ENCODE measurements at regions not wholly inside any gene's neighbourhood (a gene's known extent, or its start where the extent isn't known, plus 50 kb on each side); places are given as distances from the start of the nearest gene placed in this dataset.

DNA sequence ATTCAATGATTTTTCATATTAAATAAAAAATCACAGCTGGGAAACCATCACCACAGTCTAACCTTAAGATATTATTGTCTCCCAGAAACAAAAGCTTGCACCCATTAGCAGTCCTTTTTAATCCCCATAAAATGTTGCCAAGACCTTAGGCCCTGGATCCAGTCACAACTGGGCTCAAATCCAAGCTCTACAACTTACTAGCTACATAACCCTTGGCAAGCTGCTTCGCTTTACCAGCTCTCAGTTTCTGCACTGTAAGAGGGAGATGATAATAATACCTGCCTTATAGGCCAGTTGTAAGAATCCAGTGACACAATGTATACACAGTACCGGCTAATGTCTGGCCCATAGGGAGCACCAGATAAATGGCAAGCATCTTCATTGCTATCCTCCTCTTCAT lies 400.9 kb upstream of the FGF13 start:
- TF ChIP-seq CTCF (conservative IDR thresholded peaks at IDR 0.05), result no peak
- H3K27ac ChIP-seq, result peak overlapping the region; percentile 51

DNA sequence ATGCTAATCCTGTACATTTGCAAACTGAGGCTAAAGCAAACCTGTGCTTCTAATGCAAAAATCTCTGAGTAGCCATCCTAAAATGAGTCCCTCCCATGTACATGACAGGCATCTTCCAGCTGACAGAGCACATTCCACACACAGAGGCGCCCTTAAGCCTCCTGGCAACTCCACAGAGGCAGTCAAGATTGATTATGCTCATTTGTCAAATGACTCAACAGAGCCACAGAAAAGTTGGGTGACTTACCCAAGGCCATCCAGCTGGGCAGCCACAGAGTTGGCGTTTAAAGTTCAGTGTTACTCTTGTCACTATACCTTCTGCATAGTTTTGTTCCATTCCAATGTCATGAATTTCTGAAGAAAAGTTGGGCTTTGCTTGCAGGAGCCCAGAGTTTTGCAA lies 394.6 kb upstream of the FGF13 start:
- H3K27ac ChIP-seq, result no peak overlapping the region
- no peak for TF ChIP-seq CTCF (conservative IDR thresholded peaks at IDR 0.05)

DNA sequence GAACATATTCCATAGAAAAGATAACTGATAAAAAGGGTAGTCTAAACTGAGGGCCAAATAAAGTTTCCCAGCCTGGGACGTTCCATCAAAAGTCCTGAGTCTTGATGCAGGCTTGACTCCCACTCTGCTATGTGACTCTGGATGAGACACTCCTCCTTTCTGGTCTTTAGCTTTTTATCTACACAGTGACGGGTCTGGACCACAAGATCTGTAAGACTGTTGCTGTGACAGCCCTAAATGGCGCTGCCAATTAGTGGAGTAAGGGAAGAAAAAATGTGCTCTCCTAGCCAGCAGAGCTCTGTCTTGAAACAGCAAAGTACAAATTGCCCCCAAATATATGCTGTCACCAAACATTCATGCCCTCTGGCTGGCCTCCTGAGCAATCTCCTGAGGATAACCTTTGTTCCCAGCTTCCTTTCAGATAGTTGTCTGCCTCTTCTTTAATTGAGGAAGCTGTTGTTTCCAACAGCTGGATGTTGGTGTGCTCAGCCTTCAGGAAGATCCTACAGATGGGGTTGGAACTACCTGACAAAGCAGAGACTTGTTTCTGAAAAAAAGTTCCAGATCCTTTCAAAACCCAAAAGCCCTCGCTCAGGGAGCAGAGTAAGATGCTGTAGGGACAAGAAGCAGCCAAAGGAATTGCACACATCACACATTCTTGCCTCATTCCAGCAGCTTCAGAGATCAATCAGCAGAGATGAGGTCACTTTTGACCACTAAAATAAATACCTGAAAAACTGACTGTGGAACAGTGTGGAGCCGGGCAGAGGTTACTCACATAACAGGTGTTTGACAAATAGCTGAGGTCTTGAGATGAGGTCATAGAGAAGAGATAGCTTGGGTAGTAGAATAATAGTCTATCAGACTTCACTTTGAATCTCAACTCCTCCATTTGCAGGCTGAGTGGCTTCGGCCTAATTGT lies 383.4 kb upstream of the FGF13 start:
- H3K27ac ChIP-seq, result no peak overlapping the region
- TF ChIP-seq CTCF (conservative IDR thresholded peaks at IDR 0.05), result no peak

GRCh38 chrX:139093201-139093600 lies 381.7 kb upstream of the FGF13 start:
- no peak for TF ChIP-seq CTCF (conservative IDR thresholded peaks at IDR 0.05)
- no peak overlapping the region for H3K27ac ChIP-seq

DNA sequence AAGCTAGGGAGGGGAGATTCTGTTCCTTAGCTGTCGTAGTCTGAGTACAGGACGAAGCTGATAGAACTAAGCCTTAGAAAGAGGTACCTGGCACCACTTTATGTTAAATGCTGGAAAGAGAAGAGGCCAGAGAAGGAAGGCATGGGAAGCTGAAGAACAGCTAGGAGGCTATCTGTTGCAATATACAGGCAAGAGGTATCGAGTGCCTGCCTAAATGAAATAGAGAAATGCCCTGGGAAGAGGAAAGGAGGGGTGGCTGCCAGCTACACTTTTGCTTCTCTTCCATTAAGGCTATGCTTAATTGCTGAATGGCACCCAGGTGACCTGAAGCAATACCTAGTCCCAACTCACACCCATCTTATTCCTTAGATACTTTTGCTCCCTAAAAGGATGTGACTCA lies 380.4 kb upstream of the FGF13 start:
- no peak for TF ChIP-seq CTCF (conservative IDR thresholded peaks at IDR 0.05)
- no peak overlapping the region for H3K27ac ChIP-seq

DNA sequence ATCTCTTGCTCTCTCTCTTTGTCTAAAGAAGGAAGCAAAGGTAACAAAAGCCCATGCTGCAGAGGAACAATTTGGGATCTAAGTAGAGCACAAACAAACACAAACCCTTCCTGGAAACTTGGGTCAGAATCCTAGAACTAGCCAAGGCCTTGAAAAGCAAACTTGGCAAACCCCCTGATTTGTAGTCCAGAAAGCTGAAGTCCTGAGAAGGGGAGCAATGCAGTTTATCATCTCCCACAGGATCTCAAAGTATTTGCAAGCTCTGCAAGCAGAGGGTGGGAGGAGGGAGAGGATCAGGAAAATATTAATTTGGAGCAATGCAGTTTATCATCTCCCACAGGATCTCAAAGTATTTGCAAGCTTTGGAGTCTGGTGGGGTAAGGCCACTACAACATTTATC lies 379.5 kb upstream of the FGF13 start:
- TF ChIP-seq CTCF (conservative IDR thresholded peaks at IDR 0.05), result no peak
- H3K27ac ChIP-seq, result no peak overlapping the region

DNA sequence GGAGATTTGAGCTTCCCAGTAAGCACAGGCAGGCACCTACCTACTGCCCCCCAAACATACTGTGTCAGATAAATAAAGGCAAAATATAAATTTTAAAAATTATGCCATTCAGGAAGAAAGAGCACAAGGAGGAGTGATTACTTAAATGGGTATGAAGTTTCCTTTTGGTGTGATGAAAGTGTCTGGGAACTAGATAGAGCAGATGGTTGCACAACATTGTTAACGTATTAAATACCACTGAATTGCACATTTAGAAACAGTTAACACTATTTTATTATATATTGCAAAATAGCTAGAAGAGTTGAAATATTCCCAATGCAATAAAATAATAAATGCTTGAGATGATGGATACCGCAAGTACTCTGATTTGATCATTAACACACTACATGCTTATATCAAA lies 374.7 kb upstream of the FGF13 start:
- no peak overlapping the region for H3K27ac ChIP-seq
- no peak for TF ChIP-seq CTCF (conservative IDR thresholded peaks at IDR 0.05)

All from VCaP (cell line).